Keratinocyte (primary cell): ENCODE measurements at regions not wholly inside any gene's neighbourhood (a gene's known extent, or its start where the extent isn't known, plus 50 kb on each side); places are given as distances from the start of the nearest gene placed in this dataset.

Experiments used
- DNase-seq: peaks from one replicate; pipeline ENCODE4 v3.0.0-alpha.2; 2011; ENCODE audit warnings: low read depth, missing footprints, low spot score
- FAIRE-seq: peaks from 2 replicates; lab custom pipeline; 2011; peaks lifted over from hg19 to GRCh38; lab: Jason Lieb, UNC
- H2AFZ ChIP-seq: 2 replicates; pipeline ENCODE4 v1.6.0; 2012; ENCODE audit warnings: low read length, control low read depth, inconsistent platforms; ENCODE audit not compliant: control insufficient read depth
- H3K27ac ChIP-seq: 2 replicates; pipeline ENCODE4 v1.5.1; 2011; ENCODE audit warnings: low read length; ENCODE audit not compliant: control insufficient read depth, insufficient read depth
- H3K27me3 ChIP-seq: 3 replicates; pipeline ENCODE4 v1.6.0; 2011; ENCODE audit warnings: low read length; ENCODE audit not compliant: control insufficient read depth, insufficient read depth; ENCODE audit errors: extremely low read depth
- H3K36me3 ChIP-seq, 2 experiments: 2 replicates in 1 of 2; 3 replicates in 1 of 2; pipeline ENCODE4 v1.5.1; 2011; ENCODE audit warnings: low read length in 2 of 2, mild to moderate bottlenecking in 1 of 2; ENCODE audit not compliant: control insufficient read depth in 2 of 2, insufficient read depth in 2 of 2; ENCODE audit errors: extremely low read depth in 1 of 2
- H3K4me1 ChIP-seq: 3 replicates; pipeline ENCODE4 v1.5.1; 2011; ENCODE audit warnings: low read length; ENCODE audit not compliant: control insufficient read depth, insufficient read depth; ENCODE audit errors: extremely low read depth
- H3K4me2 ChIP-seq: 3 replicates; pipeline ENCODE4 v1.6.0; 2011; ENCODE audit warnings: low read depth, low read length; ENCODE audit not compliant: control insufficient read depth, insufficient read depth; ENCODE audit errors: extremely low read depth
- H3K4me3 ChIP-seq, 3 experiments: fragments of 200-600 bp in 1 of 3; sonication (generic) in 1 of 3; 2 replicates in 2 of 3; 3 replicates in 1 of 3; pipeline ENCODE4 v1.5.1; 2011 to 2016; ENCODE audit warnings: low read length in 3 of 3, mild to moderate bottlenecking in 3 of 3, control low read depth in 2 of 3, inconsistent platforms in 1 of 3, low read depth in 1 of 3, mixed read lengths in 1 of 3, mixed run types in 1 of 3, moderate library complexity in 1 of 3; ENCODE audit not compliant: control insufficient read depth in 2 of 3, insufficient read depth in 2 of 3; ENCODE audit errors: extremely low read depth in 1 of 3
- H3K79me2 ChIP-seq: 2 replicates; pipeline ENCODE4 v1.6.0; 2012; ENCODE audit warnings: low read length; ENCODE audit not compliant: control insufficient read depth, insufficient read depth
- H3K9ac ChIP-seq: 3 replicates; pipeline ENCODE4 v1.6.0; 2011; ENCODE audit warnings: low read length; ENCODE audit not compliant: control insufficient read depth, insufficient read depth; ENCODE audit errors: extremely low read depth
- H3K9me1 ChIP-seq: 3 replicates; pipeline ENCODE4 v1.6.0; 2011; ENCODE audit warnings: low read length; ENCODE audit not compliant: control insufficient read depth, insufficient read depth; ENCODE audit errors: extremely low read depth
- H3K9me3 ChIP-seq: 2 replicates; pipeline ENCODE4 v1.5.1; 2012; ENCODE audit warnings: low read depth, low read length; ENCODE audit not compliant: control insufficient read depth
- H4K20me1 ChIP-seq: 3 replicates; pipeline ENCODE4 v1.6.0; 2011; ENCODE audit warnings: low read length; ENCODE audit not compliant: control insufficient read depth, insufficient read depth; ENCODE audit errors: extremely low read depth
- EZH2 ChIP-seq: IDR thresholded peaks from one replicate; pipeline ENCODE4 v1.6.1; 2012; ENCODE audit warnings: inconsistent platforms, mild to moderate bottlenecking, low read length, moderate library complexity
- dilution Hi-C: fragments of 300-500 bp; cut with MboI; formaldehyde crosslinking; loops from one replicate; pipeline ENCODE4 v1.7.0; 2020; ENCODE audit warnings: low sequenced_read_pairs; ENCODE audit not compliant: extremely low pct_ligation_motif_present
- TF ChIP-seq, protein P1 (sequence below), 3 experiments: IDR thresholded peaks in 1 of 3; conservative IDR thresholded peaks in 1 of 3; optimal IDR thresholded peaks in 1 of 3; 2 replicates in 2 of 3; 3 replicates in 1 of 3; pipeline versions ENCODE3 to v1.5.1; 2011; ENCODE audit warnings: low read length in 3 of 3, mild to moderate bottlenecking in 3 of 3, moderate library complexity in 2 of 3, control low read depth in 1 of 3, inconsistent platforms in 1 of 3; ENCODE audit not compliant: insufficient read depth in 2 of 3; ENCODE audit errors: extremely low read depth in 1 of 3

DNA sequence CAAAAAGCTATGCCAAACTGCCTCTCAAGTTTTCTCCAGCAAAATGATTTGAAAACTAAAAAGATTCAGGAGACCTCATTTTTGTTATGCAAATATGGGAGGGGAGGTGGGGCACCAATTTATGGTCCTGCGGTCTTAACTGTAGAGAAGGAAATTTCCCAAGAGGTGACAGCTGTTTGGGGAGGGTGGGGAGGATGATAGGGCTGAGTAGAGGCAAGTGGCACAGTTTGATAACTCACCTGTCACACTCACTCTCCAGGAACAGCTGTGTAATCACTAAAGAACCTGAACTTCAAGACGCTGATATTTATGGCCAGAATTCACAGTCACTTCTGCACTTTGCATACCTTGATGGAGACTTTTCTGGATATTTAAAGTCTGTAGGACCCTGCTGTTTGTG, 232.9 kb upstream of the STARD13 start:
- H3K27me3 ChIP-seq = no peaks in the 10 kb centered on the region
- H3K9me1 ChIP-seq = no peaks in the 10 kb centered on the region
- no peak overlapping the region for H2AFZ ChIP-seq
- FAIRE-seq (no peak), DNase-seq (no peak)
- no peak overlapping the region for H3K4me3 ChIP-seq
- H3K4me2 ChIP-seq = no peak overlapping the region
- H3K9me3 ChIP-seq = no peaks in the 10 kb centered on the region
- peaks cover 2% of the 10 kb centered on the region for H3K4me1 ChIP-seq
- no peaks in the 10 kb centered on the region for H3K79me2 ChIP-seq
- no peak overlapping the region for H3K27ac ChIP-seq
- no peaks in the 10 kb centered on the region for H4K20me1 ChIP-seq
- TF ChIP-seq EZH2 = no peak
- TF ChIP-seq, protein P1, sequence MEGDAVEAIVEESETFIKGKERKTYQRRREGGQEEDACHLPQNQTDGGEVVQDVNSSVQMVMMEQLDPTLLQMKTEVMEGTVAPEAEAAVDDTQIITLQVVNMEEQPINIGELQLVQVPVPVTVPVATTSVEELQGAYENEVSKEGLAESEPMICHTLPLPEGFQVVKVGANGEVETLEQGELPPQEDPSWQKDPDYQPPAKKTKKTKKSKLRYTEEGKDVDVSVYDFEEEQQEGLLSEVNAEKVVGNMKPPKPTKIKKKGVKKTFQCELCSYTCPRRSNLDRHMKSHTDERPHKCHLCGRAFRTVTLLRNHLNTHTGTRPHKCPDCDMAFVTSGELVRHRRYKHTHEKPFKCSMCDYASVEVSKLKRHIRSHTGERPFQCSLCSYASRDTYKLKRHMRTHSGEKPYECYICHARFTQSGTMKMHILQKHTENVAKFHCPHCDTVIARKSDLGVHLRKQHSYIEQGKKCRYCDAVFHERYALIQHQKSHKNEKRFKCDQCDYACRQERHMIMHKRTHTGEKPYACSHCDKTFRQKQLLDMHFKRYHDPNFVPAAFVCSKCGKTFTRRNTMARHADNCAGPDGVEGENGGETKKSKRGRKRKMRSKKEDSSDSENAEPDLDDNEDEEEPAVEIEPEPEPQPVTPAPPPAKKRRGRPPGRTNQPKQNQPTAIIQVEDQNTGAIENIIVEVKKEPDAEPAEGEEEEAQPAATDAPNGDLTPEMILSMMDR (optimal IDR thresholded peaks at IDR 0.05 in 1 of 3, IDR thresholded peaks at IDR 0.05 in 1 of 3, conservative IDR thresholded peaks at IDR 0.05 in 1 of 3; ENCODE audit: extremely low read depth in 1 of 3, insufficient read depth in 2 of 3, low read length in 3 of 3) = no peak
- H3K9ac ChIP-seq = no peak overlapping the region
- dilution Hi-C loops = no loop called here
- no peaks in the 10 kb centered on the region for H3K36me3 ChIP-seq

DNA sequence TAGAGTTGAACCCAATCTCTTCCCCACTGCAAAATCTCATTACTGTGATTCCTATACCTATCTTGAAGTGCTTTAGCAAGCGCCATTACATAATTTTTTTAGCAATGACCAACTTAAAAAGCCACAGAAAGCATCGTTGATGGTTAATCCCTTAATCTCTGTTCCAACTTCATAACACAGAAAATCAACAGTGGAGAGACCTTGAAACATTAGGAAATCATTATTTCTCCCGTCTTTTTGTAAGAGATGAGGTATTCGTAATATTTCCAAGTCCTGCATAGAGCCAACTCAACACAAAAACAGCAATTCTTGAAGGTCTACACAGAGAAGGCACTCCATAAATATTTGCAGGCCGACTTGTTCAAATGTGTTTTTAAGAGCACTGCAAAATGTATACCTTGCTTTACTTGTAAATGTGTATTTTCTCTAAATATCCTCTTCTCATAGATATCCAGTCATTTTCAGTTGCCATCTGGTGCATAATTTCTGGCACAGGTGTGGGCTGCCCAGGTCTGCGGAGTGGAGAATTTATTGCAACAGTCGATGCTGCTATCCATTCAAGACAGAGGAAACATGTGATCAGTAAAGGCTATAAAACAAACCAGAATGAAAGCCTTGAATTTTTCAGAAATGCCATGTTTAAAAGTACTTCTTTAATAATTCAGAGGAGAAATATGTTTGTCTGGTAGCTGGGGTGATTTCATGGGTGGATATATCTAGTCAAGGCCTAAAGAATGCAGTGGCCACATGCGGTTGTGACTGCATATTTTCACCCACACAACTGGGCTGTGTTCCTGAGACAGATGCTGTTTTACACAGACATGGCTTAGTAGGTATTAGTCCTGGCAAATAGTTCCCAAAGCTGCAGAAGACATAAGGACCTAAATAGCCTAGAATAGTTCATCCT, 234.3 kb upstream of the STARD13 start:
- Histone ChIP-seq H3K79me2 (no peaks in the 10 kb centered on the region), H3K36me3 (no peaks in the 10 kb centered on the region), H3K4me1 (no peaks in the 10 kb centered on the region), H3K4me3 (no peak overlapping the region), H3K9me3 (no peaks in the 10 kb centered on the region), H4K20me1 (no peaks in the 10 kb centered on the region), H3K9me1 (no peaks in the 10 kb centered on the region), H3K27me3 (no peaks in the 10 kb centered on the region), H3K4me2 (no peak overlapping the region), H3K27ac (no peak overlapping the region), H2AFZ (no peak overlapping the region), H3K9ac (no peak overlapping the region)
- FAIRE-seq (no peak), DNase-seq (no peak)
- dilution Hi-C loops = no loop called here
- no peak for TF ChIP-seq EZH2
- TF ChIP-seq, protein P1 (optimal IDR thresholded peaks at IDR 0.05 in 1 of 3, IDR thresholded peaks at IDR 0.05 in 1 of 3, conservative IDR thresholded peaks at IDR 0.05 in 1 of 3; ENCODE audit: extremely low read depth in 1 of 3, insufficient read depth in 2 of 3, low read length in 3 of 3) = no peak
